Right lobe of liver (tissue), 4 donors: ENCODE measurements at regions not wholly inside any gene's neighbourhood (a gene's known extent, or its start where the extent isn't known, plus 50 kb on each side); places are given as distances from the start of the nearest gene placed in this dataset.

Experiments
- CTCF ChIP-seq, 4 donors: fragments of 200-600 bp in 3 of 4; fragments of 450-650 bp in 1 of 4; IDR thresholded peaks; one replicate each; pipeline versions ENCODE4 v1.5.1 to v1.8.0; 2016 to 2022; ENCODE audit warnings: antibody characterized with exemption in 4 of 4, mild to moderate bottlenecking in 2 of 4
- POLR2A ChIP-seq: fragments of 450-650 bp; IDR thresholded peaks from one replicate; pipeline ENCODE4 v1.6.1; 2017; ENCODE audit warnings: antibody characterized with exemption, mild to moderate bottlenecking
- donor health status: DM: no; HTN: no; CAD: no.
- donor health status: DM: no; HTN: no; CAD: no.
- donor health status: DM: no; HTN: yes; CAD: no.

- no peak for TF ChIP-seq CTCF (IDR thresholded peaks at IDR 0.05)
- TF ChIP-seq POLR2A = no peak
Measured at GRCh38 chrX:140354431-140355120, 150.3 kb downstream of the SOX3 start.
